ENCODE measurements at regions not wholly inside any gene's neighbourhood (a gene's known extent, or its start where the extent isn't known, plus 50 kb on each side); places are given as distances from the start of the nearest gene placed in this dataset.

DNA sequence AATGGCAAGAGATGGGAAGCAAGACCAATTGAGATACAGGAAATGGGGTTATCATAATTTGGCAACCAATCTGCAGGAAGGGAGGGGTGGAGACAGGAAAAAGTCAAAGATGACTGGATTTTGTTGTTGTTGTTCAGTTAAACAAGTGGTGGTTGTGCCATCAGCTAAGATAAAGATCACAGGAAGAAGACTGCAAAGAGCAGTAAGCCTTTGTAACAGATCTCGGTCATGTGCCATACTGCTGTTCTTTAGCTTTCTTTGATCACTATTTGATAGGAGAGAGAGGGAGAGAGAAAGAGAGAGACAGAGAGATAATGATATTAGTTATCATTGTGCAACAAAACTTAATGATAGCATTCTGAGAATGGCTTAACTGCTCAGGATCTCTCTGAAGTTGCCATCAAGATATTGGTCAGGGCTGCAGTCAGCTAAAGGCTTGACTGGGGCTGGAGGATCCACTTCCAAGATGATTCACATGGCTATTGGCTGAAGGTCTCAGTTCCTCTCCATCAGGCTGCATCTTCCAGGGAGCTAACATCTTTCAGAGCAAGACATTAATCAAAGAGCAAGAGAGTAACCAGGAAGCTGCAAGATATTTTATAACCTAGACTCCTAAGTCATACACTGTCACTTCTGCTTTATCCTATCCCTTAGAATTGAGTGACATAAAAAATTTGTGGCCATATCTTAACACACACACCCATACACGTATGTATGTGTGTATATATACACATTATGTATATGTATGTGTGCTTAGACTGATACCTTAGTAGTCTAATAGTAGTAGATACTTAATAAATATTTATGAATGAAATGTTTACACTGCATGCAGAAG, 405.0 kb downstream of the SHISA9 start:
- TF ChIP-seq GATA1 (IDR thresholded peaks at IDR 0.05; ENCODE audit: low read depth, low read length) (no peak), POLR2A (IDR thresholded peaks at IDR 0.05; ENCODE audit: low read length) (no peak)

Data from erythroblast (primary cell).